ENCODE measurements at regions not wholly inside any gene's neighbourhood (a gene's known extent, or its start where the extent isn't known, plus 50 kb on each side); places are given as distances from the start of the nearest gene placed in this dataset.

- TF ChIP-seq PRDM10 (CRISPR knock-in tag; IDR thresholded peaks at IDR 0.05; ENCODE audit: low read depth) (no peak), RBM39 (IDR thresholded peaks at IDR 0.05; ENCODE audit: low read depth, low read length, poor library complexity, severe bottlenecking) (no peak), NAIF1 (CRISPR knock-in tag; IDR thresholded peaks at IDR 0.05; ENCODE audit: borderline replicate concordance) (no peak), NFYB (CRISPR knock-in tag; IDR thresholded peaks at IDR 0.05) (no peak), YEATS4 (CRISPR knock-in tag; IDR thresholded peaks at IDR 0.05; ENCODE audit: borderline replicate concordance) (no peak), YEATS2 (CRISPR knock-in tag; IDR thresholded peaks at IDR 0.05; ENCODE audit: borderline replicate concordance) (no peak), RFX3 (CRISPR knock-in tag; IDR thresholded peaks at IDR 0.05) (no peak), ZNF709 (CRISPR knock-in tag; IDR thresholded peaks at IDR 0.05) (no peak), TRIM24 (CRISPR knock-in tag; IDR thresholded peaks at IDR 0.05) (peak; percentile 20; the same call in 1 of the 2 replicates), ZNF546 (CRISPR knock-in tag; conservative IDR thresholded peaks at IDR 0.05) (no peak), KDM6A (CRISPR knock-in tag; IDR thresholded peaks at IDR 0.05; ENCODE audit: low read depth) (no peak), SMAD3 (CRISPR knock-in tag; IDR thresholded peaks at IDR 0.05) (0 out of 2 replicates have a peak, but pooled peaks have one; percentile 57), BCL6 (CRISPR knock-in tag; IDR thresholded peaks at IDR 0.05) (0 out of 2 replicates have a peak, but pooled peaks have one; percentile 24), THYN1 (CRISPR knock-in tag; IDR thresholded peaks at IDR 0.05; ENCODE audit: borderline replicate concordance, low read depth) (no peak), PBX3 (CRISPR knock-in tag; IDR thresholded peaks at IDR 0.05; ENCODE audit: borderline replicate concordance) (no peak), ATM (IDR thresholded peaks at IDR 0.05; ENCODE audit: borderline replicate concordance) (no peak), GTF3A (CRISPR knock-in tag; conservative IDR thresholded peaks at IDR 0.05) (no peak), TEAD3 (CRISPR knock-in tag; optimal IDR thresholded peaks at IDR 0.05; ENCODE audit: borderline replicate concordance) (peak; percentile 75), MAX (IDR thresholded peaks at IDR 0.05) (peak; percentile 34; the same call in 1 of the 2 replicates), FOXP1 (IDR thresholded peaks at IDR 0.05) (no peak), FOXP1 (CRISPR knock-in tag; IDR thresholded peaks at IDR 0.05) (peak; percentile 45; the same call in 1 of the 2 replicates), ZSCAN21 (CRISPR knock-in tag; IDR thresholded peaks at IDR 0.05; ENCODE audit: borderline replicate concordance) (no peak)
- TF ChIP-seq, protein P1, sequence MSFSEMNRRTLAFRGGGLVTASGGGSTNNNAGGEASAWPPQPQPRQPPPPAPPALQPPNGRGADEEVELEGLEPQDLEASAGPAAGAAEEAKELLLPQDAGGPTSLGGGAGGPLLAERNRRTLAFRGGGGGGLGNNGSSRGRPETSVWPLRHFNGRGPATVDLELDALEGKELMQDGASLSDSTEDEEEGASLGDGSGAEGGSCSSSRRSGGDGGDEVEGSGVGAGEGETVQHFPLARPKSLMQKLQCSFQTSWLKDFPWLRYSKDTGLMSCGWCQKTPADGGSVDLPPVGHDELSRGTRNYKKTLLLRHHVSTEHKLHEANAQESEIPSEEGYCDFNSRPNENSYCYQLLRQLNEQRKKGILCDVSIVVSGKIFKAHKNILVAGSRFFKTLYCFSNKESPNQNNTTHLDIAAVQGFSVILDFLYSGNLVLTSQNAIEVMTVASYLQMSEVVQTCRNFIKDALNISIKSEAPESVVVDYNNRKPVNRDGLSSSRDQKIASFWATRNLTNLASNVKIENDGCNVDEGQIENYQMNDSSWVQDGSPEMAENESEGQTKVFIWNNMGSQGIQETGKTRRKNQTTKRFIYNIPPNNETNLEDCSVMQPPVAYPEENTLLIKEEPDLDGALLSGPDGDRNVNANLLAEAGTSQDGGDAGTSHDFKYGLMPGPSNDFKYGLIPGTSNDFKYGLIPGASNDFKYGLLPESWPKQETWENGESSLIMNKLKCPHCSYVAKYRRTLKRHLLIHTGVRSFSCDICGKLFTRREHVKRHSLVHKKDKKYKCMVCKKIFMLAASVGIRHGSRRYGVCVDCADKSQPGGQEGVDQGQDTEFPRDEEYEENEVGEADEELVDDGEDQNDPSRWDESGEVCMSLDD (CRISPR knock-in tag; IDR thresholded peaks at IDR 0.05; ENCODE audit: borderline replicate concordance), result no peak
- TF ChIP-seq, protein P2, sequence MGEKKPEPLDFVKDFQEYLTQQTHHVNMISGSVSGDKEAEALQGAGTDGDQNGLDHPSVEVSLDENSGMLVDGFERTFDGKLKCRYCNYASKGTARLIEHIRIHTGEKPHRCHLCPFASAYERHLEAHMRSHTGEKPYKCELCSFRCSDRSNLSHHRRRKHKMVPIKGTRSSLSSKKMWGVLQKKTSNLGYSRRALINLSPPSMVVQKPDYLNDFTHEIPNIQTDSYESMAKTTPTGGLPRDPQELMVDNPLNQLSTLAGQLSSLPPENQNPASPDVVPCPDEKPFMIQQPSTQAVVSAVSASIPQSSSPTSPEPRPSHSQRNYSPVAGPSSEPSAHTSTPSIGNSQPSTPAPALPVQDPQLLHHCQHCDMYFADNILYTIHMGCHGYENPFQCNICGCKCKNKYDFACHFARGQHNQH (CRISPR knock-in tag; IDR thresholded peaks at IDR 0.05), result no peak; the same call in 1 of the 2 replicates
These were observed 193.4 kb downstream of the RASSF9 start (continued) for GRCh38 chr12:85642808-85643207.

All from HepG2 (cell line).